ENCODE measurements at regions not wholly inside any gene's neighbourhood (a gene's known extent, or its start where the extent isn't known, plus 50 kb on each side); places are given as distances from the start of the nearest gene placed in this dataset.
"Not testable (repeated sequence)": the region's sequence is repeated elsewhere in the genome, so short reads cannot be mapped to it uniquely, and the experiment has no call there.

GRCh38 chr11:16581078-16581477, 157.4 kb upstream of the C11orf58 start:
- H3K23ac ChIP-seq (ENCODE audit: low read length); H3K4me2 ChIP-seq (ENCODE audit: low read length); H3K27me3 ChIP-seq (ENCODE audit: insufficient read depth, low read length); H3K27ac ChIP-seq (ENCODE audit: low read depth, low read length); H3K79me1 ChIP-seq (ENCODE audit: low read length); H2BK12ac ChIP-seq (ENCODE audit: low read length); H3K4me1 ChIP-seq (ENCODE audit: control insufficient read depth in 1 of 2, insufficient read depth in 2 of 2, low read length in 2 of 2); DNase-seq; H3K18ac ChIP-seq (ENCODE audit: low read length); H4K91ac ChIP-seq (ENCODE audit: low read depth, low read length); H2AFZ ChIP-seq (ENCODE audit: insufficient read depth, low read length, poor library complexity); H3K4me3 ChIP-seq (ENCODE audit: low read depth, low read length); H2BK120ac ChIP-seq (ENCODE audit: insufficient read depth, low read length, poor library complexity); H3K14ac ChIP-seq (ENCODE audit: low read length); H3K9me3 ChIP-seq (ENCODE audit: insufficient read depth, low read depth, low read length); H2BK5ac ChIP-seq (ENCODE audit: low read depth, low read length, poor library complexity); H3K36me3 ChIP-seq (ENCODE audit: control insufficient read depth in 1 of 2, insufficient read depth in 2 of 2, low read length in 2 of 2); H3K79me2 ChIP-seq (ENCODE audit: control insufficient read depth, insufficient read depth, low read length, poor library complexity); H4K8ac ChIP-seq (ENCODE audit: low read depth, low read length); H3K9ac ChIP-seq (ENCODE audit: low read length); H4K12ac ChIP-seq (ENCODE audit: low read depth, low read length); H2AK5ac ChIP-seq (ENCODE audit: low read length); H3K4ac ChIP-seq (ENCODE audit: low read depth, low read length): not testable (repeated sequence)
- WGBS (ENCODE audit: extremely low coverage, insufficient coverage, insufficient read length), result no CpG with 5 or more reads among the region's 1 CpG

GRCh38 chr11:16577490-16577889, 161.0 kb upstream of the C11orf58 start:
- Histone ChIP-seq H4K12ac (ENCODE audit: low read depth, low read length) (no peak overlapping the region), H2BK5ac (ENCODE audit: low read depth, low read length, poor library complexity) (no peak overlapping the region), H3K14ac (ENCODE audit: low read length) (no peak overlapping the region), H3K9ac (ENCODE audit: low read length) (no peak overlapping the region), H3K4ac (ENCODE audit: low read depth, low read length) (no peak overlapping the region), H4K91ac (ENCODE audit: low read depth, low read length) (no peak overlapping the region), H3K4me3 (ENCODE audit: low read depth, low read length) (no peak overlapping the region), H3K27me3 (ENCODE audit: insufficient read depth, low read length) (no peaks in the 10 kb centered on the region), H2AK5ac (ENCODE audit: low read length) (no peak overlapping the region), H3K18ac (ENCODE audit: low read length) (no peak overlapping the region), H3K23ac (ENCODE audit: low read length) (no peak overlapping the region), H3K4me1 (ENCODE audit: control insufficient read depth in 1 of 2, insufficient read depth in 2 of 2, low read length in 2 of 2) (no peaks in the 10 kb centered on the region), H4K8ac (ENCODE audit: low read depth, low read length) (no peak overlapping the region), H3K4me2 (ENCODE audit: low read length) (no peak overlapping the region), H2BK120ac (ENCODE audit: insufficient read depth, low read length, poor library complexity) (no peak overlapping the region), H3K79me1 (ENCODE audit: low read length) (no peaks in the 10 kb centered on the region), H3K79me2 (ENCODE audit: control insufficient read depth, insufficient read depth, low read length, poor library complexity) (no peaks in the 10 kb centered on the region), H3K36me3 (ENCODE audit: control insufficient read depth in 1 of 2, insufficient read depth in 2 of 2, low read length in 2 of 2) (no peaks in the 10 kb centered on the region), H3K9me3 (ENCODE audit: insufficient read depth, low read depth, low read length) (no peaks in the 10 kb centered on the region), H2AFZ (ENCODE audit: insufficient read depth, low read length, poor library complexity) (no peak overlapping the region), H3K27ac (ENCODE audit: low read depth, low read length) (no peak overlapping the region), H2BK12ac (ENCODE audit: low read length) (no peak overlapping the region)
- DNase-seq, result no peak
- no CpG with 5 or more reads among the region's 1 CpG for WGBS (ENCODE audit: extremely low coverage, insufficient coverage, insufficient read length)

- H2BK12ac ChIP-seq (ENCODE audit: low read length); H2AFZ ChIP-seq (ENCODE audit: insufficient read depth, low read length, poor library complexity); H3K4me2 ChIP-seq (ENCODE audit: low read length): not testable (repeated sequence)
These were observed 163.6 kb upstream of the C11orf58 start for GRCh38 chr11:16574889-16575288.

GRCh38 chr11:16572945-16573344, 165.5 kb upstream of the C11orf58 start:
- H2AK5ac ChIP-seq (ENCODE audit: low read length), result no peak overlapping the region
- H3K27ac ChIP-seq (ENCODE audit: low read depth, low read length), result no peak overlapping the region
- H3K9me3 ChIP-seq (ENCODE audit: insufficient read depth, low read depth, low read length), result no peaks in the 10 kb centered on the region
- no peak overlapping the region for H4K91ac ChIP-seq (ENCODE audit: low read depth, low read length)
- no peak overlapping the region for H3K18ac ChIP-seq (ENCODE audit: low read length)
- H2BK120ac ChIP-seq (ENCODE audit: insufficient read depth, low read length, poor library complexity), result no peak overlapping the region
- H3K27me3 ChIP-seq (ENCODE audit: insufficient read depth, low read length), result no peaks in the 10 kb centered on the region
- no peak overlapping the region for H2BK5ac ChIP-seq (ENCODE audit: low read depth, low read length, poor library complexity)
- no peak overlapping the region for H3K4me2 ChIP-seq (ENCODE audit: low read length)
- H3K79me2 ChIP-seq (ENCODE audit: control insufficient read depth, insufficient read depth, low read length, poor library complexity), result no peaks in the 10 kb centered on the region
- no peaks in the 10 kb centered on the region for H3K79me1 ChIP-seq (ENCODE audit: low read length)
- no peak overlapping the region for H4K12ac ChIP-seq (ENCODE audit: low read depth, low read length)
- no peak overlapping the region for H3K4me3 ChIP-seq (ENCODE audit: low read depth, low read length)
- H3K14ac ChIP-seq (ENCODE audit: low read length), result no peak overlapping the region
- DNase-seq, result no peak
- H3K9ac ChIP-seq (ENCODE audit: low read length), result no peak overlapping the region
- no peak overlapping the region for H4K8ac ChIP-seq (ENCODE audit: low read depth, low read length)
- H2AFZ ChIP-seq (ENCODE audit: insufficient read depth, low read length, poor library complexity), result no peak overlapping the region
- H3K4me1 ChIP-seq (ENCODE audit: control insufficient read depth in 1 of 2, insufficient read depth in 2 of 2, low read length in 2 of 2), result no peaks in the 10 kb centered on the region
- no peak overlapping the region for H2BK12ac ChIP-seq (ENCODE audit: low read length)
- H3K23ac ChIP-seq (ENCODE audit: low read length), result no peak overlapping the region
- H3K36me3 ChIP-seq (ENCODE audit: control insufficient read depth in 1 of 2, insufficient read depth in 2 of 2, low read length in 2 of 2), result no peaks in the 10 kb centered on the region
- H3K4ac ChIP-seq (ENCODE audit: low read depth, low read length), result no peak overlapping the region

More at GRCh38 chr11:16574889-16575288, 163.6 kb upstream of the C11orf58 start:
- H3K36me3 ChIP-seq (ENCODE audit: control insufficient read depth in 1 of 2, insufficient read depth in 2 of 2, low read length in 2 of 2); H3K9me3 ChIP-seq (ENCODE audit: insufficient read depth, low read depth, low read length); H2BK120ac ChIP-seq (ENCODE audit: insufficient read depth, low read length, poor library complexity); H3K27ac ChIP-seq (ENCODE audit: low read depth, low read length); H2BK5ac ChIP-seq (ENCODE audit: low read depth, low read length, poor library complexity); H4K91ac ChIP-seq (ENCODE audit: low read depth, low read length); DNase-seq; H3K18ac ChIP-seq (ENCODE audit: low read length); H2AK5ac ChIP-seq (ENCODE audit: low read length); H3K79me1 ChIP-seq (ENCODE audit: low read length); H3K14ac ChIP-seq (ENCODE audit: low read length); H3K79me2 ChIP-seq (ENCODE audit: control insufficient read depth, insufficient read depth, low read length, poor library complexity); H3K27me3 ChIP-seq (ENCODE audit: insufficient read depth, low read length); H3K4me1 ChIP-seq (ENCODE audit: control insufficient read depth in 1 of 2, insufficient read depth in 2 of 2, low read length in 2 of 2); H3K23ac ChIP-seq (ENCODE audit: low read length); H3K4ac ChIP-seq (ENCODE audit: low read depth, low read length); H3K4me3 ChIP-seq (ENCODE audit: low read depth, low read length); H4K12ac ChIP-seq (ENCODE audit: low read depth, low read length); H4K8ac ChIP-seq (ENCODE audit: low read depth, low read length); H3K9ac ChIP-seq (ENCODE audit: low read length): not testable (repeated sequence)
- no CpG with 5 or more reads among the region's 2 CpGs for WGBS (ENCODE audit: extremely low coverage, insufficient coverage, insufficient read length)

GRCh38 chr11:16561150-16561549, 177.3 kb upstream of the C11orf58 start:
- H3K9ac ChIP-seq (ENCODE audit: low read length), result no peak overlapping the region

More at GRCh38 chr11:16561150-16561549, 177.3 kb upstream of the C11orf58 start:
- no peak for DNase-seq
- H2AK5ac ChIP-seq (ENCODE audit: low read length), result no peak overlapping the region
- H3K4me3 ChIP-seq (ENCODE audit: low read depth, low read length), result no peak overlapping the region
- no peak overlapping the region for H3K27ac ChIP-seq (ENCODE audit: low read depth, low read length)
- H3K27me3 ChIP-seq (ENCODE audit: insufficient read depth, low read length), result no peaks in the 10 kb centered on the region
- no peak overlapping the region for H3K18ac ChIP-seq (ENCODE audit: low read length)
- no peak overlapping the region for H2BK120ac ChIP-seq (ENCODE audit: insufficient read depth, low read length, poor library complexity)
- H4K91ac ChIP-seq (ENCODE audit: low read depth, low read length), result no peak overlapping the region
- H4K12ac ChIP-seq (ENCODE audit: low read depth, low read length), result no peak overlapping the region
- H2BK12ac ChIP-seq (ENCODE audit: low read length), result no peak overlapping the region
- H3K9me3 ChIP-seq (ENCODE audit: insufficient read depth, low read depth, low read length), result no peaks in the 10 kb centered on the region
- H3K79me1 ChIP-seq (ENCODE audit: low read length), result no peaks in the 10 kb centered on the region
- H3K79me2 ChIP-seq (ENCODE audit: control insufficient read depth, insufficient read depth, low read length, poor library complexity), result no peaks in the 10 kb centered on the region
- H3K23ac ChIP-seq (ENCODE audit: low read length), result no peak overlapping the region
- H4K8ac ChIP-seq (ENCODE audit: low read depth, low read length), result no peak overlapping the region
- no peak overlapping the region for H3K4me2 ChIP-seq (ENCODE audit: low read length)
- H3K14ac ChIP-seq (ENCODE audit: low read length), result no peak overlapping the region
- no peak overlapping the region for H2BK5ac ChIP-seq (ENCODE audit: low read depth, low read length, poor library complexity)
- H3K4me1 ChIP-seq (ENCODE audit: control insufficient read depth in 1 of 2, insufficient read depth in 2 of 2, low read length in 2 of 2), result no peaks in the 10 kb centered on the region
- H3K4ac ChIP-seq (ENCODE audit: low read depth, low read length), result no peak overlapping the region
- H3K36me3 ChIP-seq (ENCODE audit: control insufficient read depth in 1 of 2, insufficient read depth in 2 of 2, low read length in 2 of 2), result no peaks in the 10 kb centered on the region
- H2AFZ ChIP-seq (ENCODE audit: insufficient read depth, low read length, poor library complexity), result no peak overlapping the region
